GM12878 (cell line): ENCODE measurements at regions not wholly inside any gene's neighbourhood (a gene's known extent, or its start where the extent isn't known, plus 50 kb on each side); places are given as distances from the start of the nearest gene placed in this dataset.

ENCODE experiments used
- ATAC-seq: fragments of 200-7000 bp; cut with Tn5 transposase; 3 replicates; pipeline ENCODE4 v1.9.1; 2020; ENCODE audit warnings: mild to moderate bottlenecking, moderate library complexity
- BruUV-seq: library from RNA; stranded (reverse); fragments of 400-500 nt; replicated peaks from 2 replicates; lab custom pipeline; 2021; lab: Mats Ljungman, UMichigan
- CTCF ChIA-PET: fragments of 300-600 bp; sonication (Branson Sonifier 250); formaldehyde crosslinking; extraction: SDS; loops from one replicate; lab custom pipeline; 2021; ENCODE audit warnings: inconsistent platforms; lab: Yijun Ruan, JAX
- POLR2A ChIA-PET: fragments of 350-600 bp; formaldehyde crosslinking; extraction: SDS; loops from one replicate; lab custom pipeline; 2021; ENCODE audit warnings: inconsistent platforms; lab: Charles Lee
- RAD21 ChIA-PET: fragments of 300-600 bp; sonication (Branson Sonifier 250); formaldehyde crosslinking; loops from one replicate; lab custom pipeline; 2023; ENCODE audit warnings: antibody characterized with exemption; ENCODE audit not compliant: unreplicated experiment; lab: Charles Lee
- SMC1A ChIA-PET: fragments of 300-600 bp; sonication (Branson Sonifier 250); formaldehyde crosslinking; loops from one replicate; lab custom pipeline; 2023; ENCODE audit not compliant: unreplicated experiment, uncharacterized antibody; lab: Charles Lee
- DNase-seq: peaks from one replicate; pipeline ENCODE4 v3.0.0-alpha.2; 2011; ENCODE audit warnings: low read depth, low spot score
- FAIRE-seq: peaks from 3 replicates; lab custom pipeline; 2011; peaks lifted over from hg19 to GRCh38; lab: Jason Lieb, UNC
- H2AFZ ChIP-seq: 2 replicates; pipeline ENCODE4 v1.6.0; 2011; ENCODE audit warnings: low read depth, low read length, control low read depth; ENCODE audit not compliant: control insufficient read depth
- H3K27ac ChIP-seq: 2 replicates; pipeline ENCODE4 v1.5.1; 2011; ENCODE audit warnings: control low read depth; ENCODE audit not compliant: control insufficient read depth, insufficient read depth
- H3K27me3 ChIP-seq, 2 experiments: replicated peaks in 1 of 2; 2 replicates each; pipeline versions ENCODE4 v1.6.0 to v1.6.1; 2011; ENCODE audit warnings: low read length in 1 of 2; ENCODE audit not compliant: control insufficient read depth in 2 of 2, insufficient read depth in 2 of 2
- H3K36me3 ChIP-seq, 2 experiments: 2 replicates each; pipeline ENCODE4 v1.5.1; 2011; ENCODE audit warnings: low read length in 1 of 2; ENCODE audit not compliant: control insufficient read depth in 2 of 2, insufficient read depth in 2 of 2
- H3K4me1 ChIP-seq: 2 replicates; pipeline ENCODE4 v1.6.1; 2011; ENCODE audit warnings: mild to moderate bottlenecking, low read length, moderate library complexity, mixed read lengths; ENCODE audit not compliant: control insufficient read depth, insufficient read depth
- H3K4me2 ChIP-seq: 2 replicates; pipeline ENCODE4 v1.6.0; 2011; ENCODE audit warnings: control low read depth; ENCODE audit not compliant: control insufficient read depth, insufficient read depth
- H3K4me3 ChIP-seq: fragments of 200-600 bp; sonication (generic); 2 replicates; pipeline ENCODE4 v1.5.1; 2016
- H3K79me2 ChIP-seq: 2 replicates; pipeline ENCODE4 v1.6.0; 2011; ENCODE audit warnings: low read length; ENCODE audit not compliant: control insufficient read depth, insufficient read depth
- H3K9ac ChIP-seq: 2 replicates; pipeline ENCODE4 v1.8.0; 2011; ENCODE audit warnings: low read length, control low read depth, mixed read lengths; ENCODE audit not compliant: control insufficient read depth, insufficient read depth
- H3K9me3 ChIP-seq: replicated peaks from 3 replicates; pipeline ENCODE4 v1.5.1; 2011; ENCODE audit warnings: mild to moderate bottlenecking, low read length; ENCODE audit not compliant: control insufficient read depth, insufficient read depth
- H4K20me1 ChIP-seq: 2 replicates; pipeline ENCODE4 v1.6.0; 2011; ENCODE audit not compliant: control insufficient read depth, insufficient read depth
- CREB1 ChIP-seq: IDR thresholded peaks from 2 replicates; pipeline ENCODE4 v1.6.1; 2012; ENCODE audit warnings: low read depth, mild to moderate bottlenecking, inconsistent platforms
- ESRRA ChIP-seq: IDR thresholded peaks from 2 replicates; pipeline ENCODE4 v1.6.1; 2012; ENCODE audit warnings: mild to moderate bottlenecking, low read length, improper control_type of control experiment
- EZH2 ChIP-seq: IDR thresholded peaks from 2 replicates; pipeline ENCODE4 v1.6.1; 2012; ENCODE audit warnings: low read depth, mild to moderate bottlenecking, control low read depth, inconsistent platforms, low read length, borderline replicate concordance; ENCODE audit not compliant: control insufficient read depth
- FOXM1 ChIP-seq: IDR thresholded peaks from 2 replicates; pipeline ENCODE4 v1.6.1; 2012; ENCODE audit warnings: low read depth, mild to moderate bottlenecking, inconsistent platforms, low read length, moderate library complexity
- MTA3 ChIP-seq: IDR thresholded peaks from 2 replicates; pipeline ENCODE4 v1.6.1; 2012; ENCODE audit warnings: low read length, inconsistent platforms, borderline replicate concordance
- PAX8 ChIP-seq: fragments of 450-650 bp; IDR thresholded peaks from 2 replicates; pipeline ENCODE4 v1.6.1; 2017; ENCODE audit warnings: mild to moderate bottlenecking, moderate library complexity
- SKIL ChIP-seq: fragments of 450-650 bp; IDR thresholded peaks from 2 replicates; pipeline ENCODE4 v1.6.1; 2017; ENCODE audit warnings: mild to moderate bottlenecking, low read depth, inconsistent platforms; ENCODE audit not compliant: poor library complexity, severe bottlenecking
- TCF12 ChIP-seq: IDR thresholded peaks from 2 replicates; pipeline ENCODE4 v1.6.1; 2011; ENCODE audit warnings: low read depth, mild to moderate bottlenecking, low read length
- WGBS: methylation state at CpG from one replicate; pipeline ENCODE4 v1.1.6; 2016; ENCODE audit warnings: low lambda C conversion rate; ENCODE audit not compliant: insufficient replicate concordance, insufficient coverage; ENCODE audit errors: missing lambda C conversion rate; 5-methylcytosine and 5-hydroxymethylcytosine counted together
- in situ Hi-C: fragments of 300-500 bp; cut with MboI; formaldehyde crosslinking; loops from 9 replicates; pipeline ENCODE4 v1.14.3; 2018; ENCODE audit warnings: mixed read lengths
- intact Hi-C: fragments of 100-400 bp; cut with micrococcal nuclease; formaldehyde crosslinking; loops from one replicate; pipeline ENCODE4 v1.14.2; 2022; ENCODE audit not compliant: unreplicated experiment
- TF ChIP-seq, protein P1 (sequence below): fragments of 150-350 bp; IDR thresholded peaks from 2 replicates; pipeline ENCODE4 v1.6.1; 2016; ENCODE audit warnings: low read depth, low read length

DNA sequence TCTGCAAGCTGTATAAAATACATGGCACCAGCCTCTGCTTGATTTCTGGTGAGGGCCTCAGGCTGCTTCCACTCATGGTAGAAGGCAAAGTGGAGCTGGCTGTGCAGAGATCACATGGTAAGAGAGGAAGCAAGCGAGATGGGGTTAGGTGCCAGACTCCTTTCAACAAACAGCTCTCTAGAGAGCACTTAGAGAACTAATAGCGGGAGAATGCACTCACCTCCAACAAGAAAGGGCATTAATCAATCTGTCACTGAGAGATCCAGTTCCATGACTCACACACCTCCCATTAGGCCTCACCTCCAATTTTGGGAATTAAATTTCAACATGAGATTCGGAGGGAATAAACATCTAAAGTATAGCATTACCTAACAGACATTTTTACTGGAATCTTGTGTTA is 644.1 kb upstream of the ARRDC4 start:
- Histone ChIP-seq H3K9ac (no peak overlapping the region), H3K4me2 (no peak overlapping the region), H3K27ac (no peak overlapping the region), H2AFZ (no peak overlapping the region), H3K36me3 (no peaks in the 10 kb centered on the region), H3K9me3 (no peaks in the 10 kb centered on the region), H3K4me1 (no peaks in the 10 kb centered on the region), H4K20me1 (no peaks in the 10 kb centered on the region), H3K4me3 (no peak overlapping the region), H3K79me2 (no peaks in the 10 kb centered on the region), H3K27me3 (no peaks in the 10 kb centered on the region)
- DNase-seq (no peak), FAIRE-seq (no peak), ATAC-seq (no peak)
- CTCF ChIA-PET = no interaction called here
- intact Hi-C loops = no loop called here
- POLR2A ChIA-PET = no interaction called here
- BruUV-seq = no TSS peak
- in situ Hi-C loops = no loop called here
- 0% methylated on average over 3 of the region's 3 CpGs for WGBS
- RAD21 ChIA-PET = no interaction called here
- TF ChIP-seq SKIL (no peak), EZH2 (no peak), CREB1 (no peak), ESRRA (no peak), MTA3 (no peak), PAX8 (no peak), TCF12 (no peak), FOXM1 (no peak)
- TF ChIP-seq, protein P1, sequence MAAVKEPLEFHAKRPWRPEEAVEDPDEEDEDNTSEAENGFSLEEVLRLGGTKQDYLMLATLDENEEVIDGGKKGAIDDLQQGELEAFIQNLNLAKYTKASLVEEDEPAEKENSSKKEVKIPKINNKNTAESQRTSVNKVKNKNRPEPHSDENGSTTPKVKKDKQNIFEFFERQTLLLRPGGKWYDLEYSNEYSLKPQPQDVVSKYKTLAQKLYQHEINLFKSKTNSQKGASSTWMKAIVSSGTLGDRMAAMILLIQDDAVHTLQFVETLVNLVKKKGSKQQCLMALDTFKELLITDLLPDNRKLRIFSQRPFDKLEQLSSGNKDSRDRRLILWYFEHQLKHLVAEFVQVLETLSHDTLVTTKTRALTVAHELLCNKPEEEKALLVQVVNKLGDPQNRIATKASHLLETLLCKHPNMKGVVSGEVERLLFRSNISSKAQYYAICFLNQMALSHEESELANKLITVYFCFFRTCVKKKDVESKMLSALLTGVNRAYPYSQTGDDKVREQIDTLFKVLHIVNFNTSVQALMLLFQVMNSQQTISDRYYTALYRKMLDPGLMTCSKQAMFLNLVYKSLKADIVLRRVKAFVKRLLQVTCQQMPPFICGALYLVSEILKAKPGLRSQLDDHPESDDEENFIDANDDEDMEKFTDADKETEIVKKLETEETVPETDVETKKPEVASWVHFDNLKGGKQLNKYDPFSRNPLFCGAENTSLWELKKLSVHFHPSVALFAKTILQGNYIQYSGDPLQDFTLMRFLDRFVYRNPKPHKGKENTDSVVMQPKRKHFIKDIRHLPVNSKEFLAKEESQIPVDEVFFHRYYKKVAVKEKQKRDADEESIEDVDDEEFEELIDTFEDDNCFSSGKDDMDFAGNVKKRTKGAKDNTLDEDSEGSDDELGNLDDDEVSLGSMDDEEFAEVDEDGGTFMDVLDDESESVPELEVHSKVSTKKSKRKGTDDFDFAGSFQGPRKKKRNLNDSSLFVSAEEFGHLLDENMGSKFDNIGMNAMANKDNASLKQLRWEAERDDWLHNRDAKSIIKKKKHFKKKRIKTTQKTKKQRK = no peak
- SMC1A ChIA-PET = no interaction called here
